Endothelial cell of umbilical vein (primary cell): ENCODE measurements at regions not wholly inside any gene's neighbourhood (a gene's known extent, or its start where the extent isn't known, plus 50 kb on each side); places are given as distances from the start of the nearest gene placed in this dataset.

Source experiments
- BruUV-seq: library from RNA; stranded (reverse); fragments of 400-500 nt; replicated peaks from 2 replicates; lab custom pipeline; 2021; lab: Mats Ljungman, UMichigan
- CTCF ChIA-PET: fragments of 300-600, 350-600 bp; sonication (Branson Sonifier 250); formaldehyde crosslinking; loops from one replicate; lab custom pipeline; 2021; ENCODE audit warnings: antibody characterized with exemption, inconsistent platforms; lab: Charles Lee
- POLR2A ChIA-PET: fragments of 300-600, 350-600 bp; sonication (Branson Sonifier 250); formaldehyde crosslinking; loops from one replicate; lab custom pipeline; 2021; ENCODE audit warnings: antibody characterized with exemption, inconsistent platforms; lab: Charles Lee
- DNase-seq: peaks from one replicate; pipeline ENCODE4 v3.0.0-alpha.2; 2011; ENCODE audit warnings: low read depth, low spot score
- FAIRE-seq: peaks from 2 replicates; lab custom pipeline; 2011; peaks lifted over from hg19 to GRCh38; lab: Jason Lieb, UNC
- H2AFZ ChIP-seq: 2 replicates; pipeline ENCODE4 v1.6.0; 2012; ENCODE audit warnings: low read depth, low read length, control low read depth, inconsistent platforms
- H3K27ac ChIP-seq: 2 replicates; pipeline ENCODE4 v1.5.1; 2011; ENCODE audit warnings: low read depth, mild to moderate bottlenecking, control low read depth, low read length, moderate library complexity; ENCODE audit not compliant: insufficient read depth
- H3K27me3 ChIP-seq, 2 experiments: 2 replicates each; pipeline versions ENCODE4 v1.6.0 to v1.6.1; 2011; ENCODE audit warnings: low read length in 2 of 2, mixed read lengths in 1 of 2; ENCODE audit not compliant: control insufficient read depth in 2 of 2, insufficient read depth in 2 of 2
- H3K36me3 ChIP-seq, 2 experiments: 2 replicates in 1 of 2; 3 replicates in 1 of 2; pipeline ENCODE4 v1.5.1; 2011; ENCODE audit warnings: low read length in 2 of 2, mild to moderate bottlenecking in 1 of 2, moderate library complexity in 1 of 2; ENCODE audit not compliant: control insufficient read depth in 2 of 2, insufficient read depth in 2 of 2; ENCODE audit errors: extremely low read depth in 1 of 2
- H3K4me1 ChIP-seq: 3 replicates; pipeline ENCODE4 v1.5.1; 2011; ENCODE audit warnings: mild to moderate bottlenecking, low read length; ENCODE audit not compliant: control insufficient read depth, insufficient read depth; ENCODE audit errors: extremely low read depth
- H3K4me2 ChIP-seq: 2 replicates; pipeline ENCODE4 v1.6.1; 2011; ENCODE audit warnings: low read length, control low read depth, mixed read lengths; ENCODE audit not compliant: insufficient read depth
- H3K4me3 ChIP-seq, 3 experiments: fragments of 200-600 bp in 1 of 3; sonication (generic), shearing (Covaris generic) in 1 of 3; replicated peaks in 1 of 3; 2 replicates each; pipeline ENCODE4 v1.5.1; 2011 to 2016; ENCODE audit warnings: control low read depth in 3 of 3, low read length in 3 of 3, mild to moderate bottlenecking in 2 of 3, inconsistent platforms in 1 of 3, low read depth in 1 of 3, moderate library complexity in 1 of 3; ENCODE audit not compliant: insufficient read depth in 1 of 3
- H3K79me2 ChIP-seq: 2 replicates; pipeline ENCODE4 v1.6.0; 2012; ENCODE audit warnings: low read length, inconsistent platforms; ENCODE audit not compliant: control insufficient read depth, insufficient read depth
- H3K9ac ChIP-seq: replicated peaks from 2 replicates; pipeline ENCODE3; 2011; ENCODE audit warnings: low read length, control low read depth; ENCODE audit not compliant: insufficient read depth; ENCODE audit errors: extremely low read depth
- H3K9me1 ChIP-seq: replicated peaks from 3 replicates; pipeline ENCODE4 v1.6.0; 2011; ENCODE audit warnings: mild to moderate bottlenecking, low read length; ENCODE audit not compliant: control insufficient read depth, insufficient read depth; ENCODE audit errors: extremely low read depth
- H3K9me3 ChIP-seq: replicated peaks from 2 replicates; pipeline ENCODE4 v1.5.1; 2012; ENCODE audit warnings: low read length, inconsistent platforms; ENCODE audit not compliant: control insufficient read depth, insufficient read depth
- H4K20me1 ChIP-seq: replicated peaks from 2 replicates; pipeline ENCODE3; 2011; ENCODE audit warnings: mild to moderate bottlenecking, low read length; ENCODE audit not compliant: control insufficient read depth, insufficient read depth; ENCODE audit errors: extremely low read depth
- EZH2 ChIP-seq: IDR thresholded peaks from 2 replicates; pipeline ENCODE4 v1.6.1; 2012; ENCODE audit warnings: borderline replicate concordance, low read depth, mild to moderate bottlenecking, moderate library complexity, low read length, inconsistent platforms; ENCODE audit not compliant: severe bottlenecking
- FOS ChIP-seq: IDR thresholded peaks from 2 replicates; pipeline ENCODE4 v1.6.1; 2011; ENCODE audit warnings: mild to moderate bottlenecking, low read length, moderate library complexity, borderline replicate concordance; ENCODE audit not compliant: insufficient read depth
- GATA2 ChIP-seq: IDR thresholded peaks from 2 replicates; pipeline ENCODE4 v1.7.0; 2011; ENCODE audit warnings: low read depth, mild to moderate bottlenecking, moderate library complexity, mixed read lengths, low read length; ENCODE audit not compliant: insufficient read length, insufficient read depth
- JUN ChIP-seq: IDR thresholded peaks from 2 replicates; pipeline ENCODE4 v1.6.1; 2011; ENCODE audit warnings: borderline replicate concordance, low read depth; ENCODE audit not compliant: insufficient read length, insufficient read depth
- MYC ChIP-seq: IDR thresholded peaks from one replicate; pipeline ENCODE4 v1.6.1; 2011; ENCODE audit warnings: mild to moderate bottlenecking, low read depth, low read length
- POLR2A ChIP-seq: IDR thresholded peaks from 2 replicates; pipeline ENCODE4 v1.6.1; 2012; ENCODE audit warnings: low read depth, mild to moderate bottlenecking, control low read depth, low read length
- POLR2AphosphoS5 ChIP-seq: IDR thresholded peaks from 2 replicates; pipeline ENCODE4 v1.6.1; 2012; ENCODE audit warnings: low read depth, mild to moderate bottlenecking, control low read depth, low read length, moderate library complexity; ENCODE audit not compliant: insufficient read depth
- dilution Hi-C: fragments of 300-500 bp; cut with MboI; formaldehyde crosslinking; loops from one replicate; pipeline ENCODE4 v1.15.0; 2019; ENCODE audit warnings: low sequenced_read_pairs; ENCODE audit not compliant: extremely low pct_ligation_motif_present
- intact Hi-C: fragments of 100-400 bp; cut with micrococcal nuclease; formaldehyde crosslinking; loops from one replicate; pipeline ENCODE4 v1.10.0; 2022
- TF ChIP-seq, protein P1 (sequence below): IDR thresholded peaks from 2 replicates; pipeline ENCODE4 v1.6.1; 2011; ENCODE audit not compliant: insufficient read depth, insufficient read length
- TF ChIP-seq, protein P2 (sequence below), 2 donors: IDR thresholded peaks; 1 replicate in 1 of 2; 2 replicates in 1 of 2; pipeline ENCODE4 v1.5.1; 2011; ENCODE audit warnings: low read length in 2 of 2, mild to moderate bottlenecking in 2 of 2, moderate library complexity in 2 of 2, control low read depth in 1 of 2, inconsistent platforms in 1 of 2, low read depth in 1 of 2; ENCODE audit not compliant: insufficient read depth in 1 of 2; ENCODE audit errors: extremely low read depth in 1 of 2

DNA sequence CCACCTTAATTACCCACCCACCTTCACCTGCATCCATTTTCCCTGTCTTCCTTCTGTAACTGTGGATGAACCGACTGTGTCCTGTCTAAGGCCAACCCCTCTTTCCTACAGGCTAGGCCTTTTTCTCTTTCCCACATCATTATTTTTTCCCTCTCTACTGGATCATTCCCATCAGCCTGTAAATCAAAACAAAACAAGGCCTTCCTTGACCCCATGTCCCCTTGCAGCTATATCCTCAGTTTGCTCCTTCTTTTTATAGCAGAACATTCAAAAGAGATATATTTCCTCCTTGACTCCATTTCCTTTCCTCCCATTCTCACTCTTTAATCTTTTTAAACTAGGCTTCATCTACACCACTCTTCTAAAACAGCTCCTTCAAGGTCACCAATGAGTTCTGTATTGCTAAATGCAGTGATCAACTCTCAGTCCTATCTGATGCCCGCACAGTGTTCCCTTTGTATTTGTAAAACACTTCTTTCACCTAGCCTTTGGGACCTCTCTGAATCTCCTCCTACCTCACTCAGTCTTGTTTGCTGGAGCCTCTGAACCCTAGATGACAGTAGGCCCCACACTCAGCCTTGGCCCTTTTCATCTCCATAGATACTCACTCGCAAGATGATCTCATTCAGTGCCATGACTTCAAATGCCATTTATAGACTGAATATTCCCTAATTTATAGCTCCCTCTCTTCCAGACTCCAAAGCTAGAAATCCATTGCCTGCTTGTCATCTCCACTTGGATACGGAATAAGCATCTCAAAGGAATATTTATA lies 55.7 kb downstream of the CXCR4 start:
- Histone ChIP-seq H3K27ac (no peak overlapping the region), H3K36me3 (no peaks in the 10 kb centered on the region), H3K9me1 (no peaks in the 10 kb centered on the region), H3K4me3 (no peak overlapping the region), H3K79me2 (no peaks in the 10 kb centered on the region), H3K27me3 (peaks cover 4 to 5% of the 10 kb centered on the region in 2 experiments), H3K9ac (no peak overlapping the region), H4K20me1 (no peaks in the 10 kb centered on the region), H3K9me3 (no peaks in the 10 kb centered on the region), H2AFZ (no peak overlapping the region), H3K4me1 (peaks cover 4% of the 10 kb centered on the region), H3K4me2 (no peak overlapping the region)
- intact Hi-C loops (no loop called here), dilution Hi-C loops (no loop called here)
- TF ChIP-seq POLR2AphosphoS5 (no peak), EZH2 (no peak), MYC (no peak), FOS (no peak), JUN (no peak), GATA2 (no peak), POLR2A (no peak)
- TF ChIP-seq, protein P1, sequence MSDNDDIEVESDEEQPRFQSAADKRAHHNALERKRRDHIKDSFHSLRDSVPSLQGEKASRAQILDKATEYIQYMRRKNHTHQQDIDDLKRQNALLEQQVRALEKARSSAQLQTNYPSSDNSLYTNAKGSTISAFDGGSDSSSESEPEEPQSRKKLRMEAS: no peak
- TF ChIP-seq, protein P2, sequence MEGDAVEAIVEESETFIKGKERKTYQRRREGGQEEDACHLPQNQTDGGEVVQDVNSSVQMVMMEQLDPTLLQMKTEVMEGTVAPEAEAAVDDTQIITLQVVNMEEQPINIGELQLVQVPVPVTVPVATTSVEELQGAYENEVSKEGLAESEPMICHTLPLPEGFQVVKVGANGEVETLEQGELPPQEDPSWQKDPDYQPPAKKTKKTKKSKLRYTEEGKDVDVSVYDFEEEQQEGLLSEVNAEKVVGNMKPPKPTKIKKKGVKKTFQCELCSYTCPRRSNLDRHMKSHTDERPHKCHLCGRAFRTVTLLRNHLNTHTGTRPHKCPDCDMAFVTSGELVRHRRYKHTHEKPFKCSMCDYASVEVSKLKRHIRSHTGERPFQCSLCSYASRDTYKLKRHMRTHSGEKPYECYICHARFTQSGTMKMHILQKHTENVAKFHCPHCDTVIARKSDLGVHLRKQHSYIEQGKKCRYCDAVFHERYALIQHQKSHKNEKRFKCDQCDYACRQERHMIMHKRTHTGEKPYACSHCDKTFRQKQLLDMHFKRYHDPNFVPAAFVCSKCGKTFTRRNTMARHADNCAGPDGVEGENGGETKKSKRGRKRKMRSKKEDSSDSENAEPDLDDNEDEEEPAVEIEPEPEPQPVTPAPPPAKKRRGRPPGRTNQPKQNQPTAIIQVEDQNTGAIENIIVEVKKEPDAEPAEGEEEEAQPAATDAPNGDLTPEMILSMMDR (IDR thresholded peaks at IDR 0.05; ENCODE audit: extremely low read depth in 1 of 2, insufficient read depth in 1 of 2, low read depth in 1 of 2, low read length in 2 of 2): no peak
- no TSS peak for BruUV-seq
- no peak for DNase-seq
- ChIA-PET CTCF (interaction anchor here (1.6 kb wide), 1 partner anchor 322 kb away, joined by 3 read pairs; no protein-coding TSS in a partner anchor), POLR2A (no interaction called here)
- FAIRE-seq: no peak
